ENCODE measurements at regions not wholly inside any gene's neighbourhood (a gene's known extent, or its start where the extent isn't known, plus 50 kb on each side); places are given as distances from the start of the nearest gene placed in this dataset.

DNA sequence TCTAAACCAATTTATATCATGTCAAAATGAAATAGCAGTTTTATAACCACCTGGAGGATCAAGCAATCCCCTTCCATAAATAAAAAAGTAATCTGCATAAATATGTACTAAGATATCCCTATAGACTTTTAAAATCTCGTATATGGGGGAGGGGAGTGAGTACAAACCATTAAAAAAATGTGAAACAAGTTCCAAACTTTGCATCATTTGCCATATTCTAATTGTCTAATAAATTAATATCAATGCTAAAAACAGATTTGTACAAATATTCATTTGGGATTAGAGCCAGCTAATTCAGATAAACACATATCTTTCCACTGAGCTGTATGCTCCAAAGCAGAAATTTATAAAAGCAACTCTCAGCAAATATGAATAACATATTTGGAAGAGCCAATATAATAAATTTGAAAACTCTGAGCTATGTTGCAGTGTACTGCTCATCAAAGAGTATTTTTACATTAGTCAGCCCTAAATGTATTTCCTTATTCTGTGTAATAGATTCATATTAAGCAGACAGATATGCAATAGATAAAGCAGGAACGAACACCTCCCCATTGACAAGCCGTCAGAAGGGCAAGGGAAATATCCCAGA is 970.2 kb downstream of the EFNB2 start:
- H3K36me3 ChIP-seq (ENCODE audit: control insufficient read depth, low read depth, low read length), result no peaks in the 10 kb centered on the region
- no peaks in the 10 kb centered on the region for H3K4me1 ChIP-seq (ENCODE audit: control insufficient read depth, low read depth, low read length)
- H3K4me3 ChIP-seq (ENCODE audit: low read length), result no peak overlapping the region
- H3K9me3 ChIP-seq (ENCODE audit: control insufficient read depth, low read depth, low read length), result no peaks in the 10 kb centered on the region
- H3K27me3 ChIP-seq (ENCODE audit: control insufficient read depth, insufficient read depth, low read length), result no peaks in the 10 kb centered on the region
- no peak overlapping the region for H3K9ac ChIP-seq (ENCODE audit: low read length)
- no peak overlapping the region for H3K27ac ChIP-seq (ENCODE audit: low read length)

DNA sequence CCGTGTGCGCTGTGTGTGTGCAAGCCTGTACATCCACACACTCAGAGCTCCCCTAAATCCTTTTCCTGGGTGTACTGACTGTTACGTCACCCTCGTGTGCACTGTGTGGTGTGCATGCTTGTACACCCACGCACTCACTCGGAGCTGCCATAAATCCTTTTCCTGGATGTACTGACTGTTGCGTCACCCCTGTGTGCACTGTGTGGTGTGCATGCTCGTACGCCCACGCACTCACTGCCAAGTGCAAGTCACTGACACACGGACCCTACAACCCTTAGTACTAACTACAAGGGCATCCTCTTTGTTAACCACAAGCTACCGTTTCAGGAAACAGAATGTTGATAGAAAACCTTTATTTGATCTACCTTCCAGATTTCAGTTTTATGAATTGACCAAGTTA is 983.4 kb downstream of the EFNB2 start:
- no peaks in the 10 kb centered on the region for H3K9me3 ChIP-seq (ENCODE audit: control insufficient read depth, low read depth, low read length)
- H3K27me3 ChIP-seq (ENCODE audit: control insufficient read depth, insufficient read depth, low read length), result no peaks in the 10 kb centered on the region
- no peak overlapping the region for H3K4me3 ChIP-seq (ENCODE audit: low read length)
- no peak overlapping the region for H3K9ac ChIP-seq (ENCODE audit: low read length)
- no peaks in the 10 kb centered on the region for H3K4me1 ChIP-seq (ENCODE audit: control insufficient read depth, low read depth, low read length)
- H3K36me3 ChIP-seq (ENCODE audit: control insufficient read depth, low read depth, low read length), result no peaks in the 10 kb centered on the region
- H3K27ac ChIP-seq (ENCODE audit: low read length), result no peak overlapping the region

DNA sequence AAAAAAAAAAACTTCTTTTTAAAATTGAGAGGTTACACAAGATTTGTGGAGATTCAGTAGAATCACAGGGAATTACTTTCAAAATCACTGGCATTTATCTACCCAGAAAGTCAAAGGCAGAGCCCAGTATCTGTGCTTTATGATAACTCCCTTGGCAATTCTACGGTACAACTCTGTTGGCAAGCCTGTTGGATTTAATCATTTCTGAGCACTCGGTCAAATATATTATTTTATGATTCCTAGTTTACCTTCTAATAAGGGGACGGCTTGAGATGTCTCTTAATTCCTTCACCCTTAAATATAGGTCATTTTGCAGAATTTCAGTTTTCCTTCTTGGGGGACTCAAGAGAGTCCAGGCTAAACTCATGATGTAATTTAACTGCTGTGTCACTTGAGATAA is 987.6 kb downstream of the EFNB2 start:
- H3K27ac ChIP-seq (ENCODE audit: low read length), result no peak overlapping the region
- H3K9me3 ChIP-seq (ENCODE audit: control insufficient read depth, low read depth, low read length), result no peaks in the 10 kb centered on the region
- no peaks in the 10 kb centered on the region for H3K36me3 ChIP-seq (ENCODE audit: control insufficient read depth, low read depth, low read length)
- H3K4me3 ChIP-seq (ENCODE audit: low read length), result no peak overlapping the region
- H3K27me3 ChIP-seq (ENCODE audit: control insufficient read depth, insufficient read depth, low read length), result no peaks in the 10 kb centered on the region
- no peak overlapping the region for H3K9ac ChIP-seq (ENCODE audit: low read length)
- H3K4me1 ChIP-seq (ENCODE audit: control insufficient read depth, low read depth, low read length), result no peaks in the 10 kb centered on the region

- Histone ChIP-seq H3K9me3 (ENCODE audit: control insufficient read depth, low read depth, low read length) (no peaks in the 10 kb centered on the region), H3K4me1 (ENCODE audit: control insufficient read depth, low read depth, low read length) (no peaks in the 10 kb centered on the region), H3K4me3 (ENCODE audit: low read length) (no peak overlapping the region), H3K27me3 (ENCODE audit: control insufficient read depth, insufficient read depth, low read length) (no peaks in the 10 kb centered on the region), H3K36me3 (ENCODE audit: control insufficient read depth, low read depth, low read length) (no peaks in the 10 kb centered on the region), H3K9ac (ENCODE audit: low read length) (no peak overlapping the region), H3K27ac (ENCODE audit: low read length) (no peak overlapping the region)
Measured at GRCh38 chr13:105545811-105546210, 989.7 kb downstream of the EFNB2 start.

- H3K9ac ChIP-seq (ENCODE audit: low read length), result no peak overlapping the region
- no peak overlapping the region for H3K27ac ChIP-seq (ENCODE audit: low read length)
- no peaks in the 10 kb centered on the region for H3K36me3 ChIP-seq (ENCODE audit: control insufficient read depth, low read depth, low read length)
- H3K4me3 ChIP-seq (ENCODE audit: low read length), result no peak overlapping the region
- no peaks in the 10 kb centered on the region for H3K4me1 ChIP-seq (ENCODE audit: control insufficient read depth, low read depth, low read length)
- no peaks in the 10 kb centered on the region for H3K9me3 ChIP-seq (ENCODE audit: control insufficient read depth, low read depth, low read length)
- no peaks in the 10 kb centered on the region for H3K27me3 ChIP-seq (ENCODE audit: control insufficient read depth, insufficient read depth, low read length)
Measured at GRCh38 chr13:105543742-105544141, 991.7 kb downstream of the EFNB2 start.

DNA sequence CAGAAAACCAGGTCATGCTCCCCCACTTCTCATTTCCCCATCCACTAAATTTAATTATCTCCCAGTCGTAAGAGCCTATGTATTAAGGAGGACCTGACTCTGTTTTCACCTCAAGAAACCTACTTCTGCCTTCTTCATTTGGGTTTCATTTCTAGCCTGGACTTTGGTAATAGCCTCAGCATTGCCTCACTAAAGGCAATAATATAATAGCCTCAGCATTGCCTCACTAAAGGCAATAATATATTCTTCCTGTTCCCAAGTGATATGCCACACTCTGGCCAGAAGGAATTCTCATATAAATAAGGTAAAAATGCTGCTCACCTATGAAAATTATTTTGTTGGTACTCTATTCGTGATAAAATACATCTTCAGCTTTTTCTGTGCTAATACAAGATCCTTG is 993.9 kb downstream of the EFNB2 start:
- H3K9me3 ChIP-seq (ENCODE audit: control insufficient read depth, low read depth, low read length), result no peaks in the 10 kb centered on the region
- no peaks in the 10 kb centered on the region for H3K27me3 ChIP-seq (ENCODE audit: control insufficient read depth, insufficient read depth, low read length)
- no peak overlapping the region for H3K27ac ChIP-seq (ENCODE audit: low read length)
- peaks cover 9% of the 10 kb centered on the region for H3K4me1 ChIP-seq (ENCODE audit: control insufficient read depth, low read depth, low read length)
- H3K9ac ChIP-seq (ENCODE audit: low read length), result no peak overlapping the region
- no peaks in the 10 kb centered on the region for H3K36me3 ChIP-seq (ENCODE audit: control insufficient read depth, low read depth, low read length)
- H3K4me3 ChIP-seq (ENCODE audit: low read length), result no peak overlapping the region

DNA sequence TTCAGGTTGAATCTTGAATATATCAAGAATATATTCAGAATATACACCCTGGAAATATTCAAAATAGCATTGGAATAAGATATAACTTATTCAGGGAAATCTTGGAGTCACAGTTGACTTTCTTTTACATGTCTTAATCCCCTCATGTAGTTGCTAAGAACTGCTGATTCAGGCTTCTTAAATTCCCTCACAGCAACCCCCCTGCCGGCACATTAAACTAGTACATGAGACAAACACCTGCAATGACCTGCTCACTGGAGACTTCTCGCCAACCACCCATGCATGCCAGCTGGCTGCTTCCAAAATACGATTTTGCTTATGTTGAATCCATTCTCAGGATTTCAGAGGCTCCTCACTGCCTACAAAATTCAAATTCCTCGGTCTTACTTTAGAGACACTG is 997.1 kb downstream of the EFNB2 start:
- Histone ChIP-seq H3K4me1 (ENCODE audit: control insufficient read depth, low read depth, low read length) (peaks cover 9% of the 10 kb centered on the region), H3K9ac (ENCODE audit: low read length) (no peak overlapping the region), H3K27me3 (ENCODE audit: control insufficient read depth, insufficient read depth, low read length) (no peaks in the 10 kb centered on the region), H3K36me3 (ENCODE audit: control insufficient read depth, low read depth, low read length) (no peaks in the 10 kb centered on the region), H3K4me3 (ENCODE audit: low read length) (no peak overlapping the region), H3K9me3 (ENCODE audit: control insufficient read depth, low read depth, low read length) (no peaks in the 10 kb centered on the region), H3K27ac (ENCODE audit: low read length) (no peak overlapping the region)

- Histone ChIP-seq H3K9ac (ENCODE audit: low read length) (no peak overlapping the region), H3K27ac (ENCODE audit: low read length) (no peak overlapping the region), H3K4me3 (ENCODE audit: low read length) (no peak overlapping the region), H3K36me3 (ENCODE audit: control insufficient read depth, low read depth, low read length) (no peaks in the 10 kb centered on the region), H3K27me3 (ENCODE audit: control insufficient read depth, insufficient read depth, low read length) (no peaks in the 10 kb centered on the region), H3K4me1 (ENCODE audit: control insufficient read depth, low read depth, low read length) (peaks cover 9% of the 10 kb centered on the region), H3K9me3 (ENCODE audit: control insufficient read depth, low read depth, low read length) (no peaks in the 10 kb centered on the region)
Measured at GRCh38 chr13:105537113-105537512, 998.3 kb downstream of the EFNB2 start.

GRCh38 chr13:105530468-105530867 is 1005.0 kb downstream of the EFNB2 start:
- Histone ChIP-seq H3K27ac (ENCODE audit: low read length) (no peak overlapping the region), H3K27me3 (ENCODE audit: control insufficient read depth, insufficient read depth, low read length) (no peaks in the 10 kb centered on the region), H3K4me3 (ENCODE audit: low read length) (no peak overlapping the region), H3K4me1 (ENCODE audit: control insufficient read depth, low read depth, low read length) (no peaks in the 10 kb centered on the region), H3K36me3 (ENCODE audit: control insufficient read depth, low read depth, low read length) (no peaks in the 10 kb centered on the region), H3K9ac (ENCODE audit: low read length) (no peak overlapping the region), H3K9me3 (ENCODE audit: control insufficient read depth, low read depth, low read length) (no peaks in the 10 kb centered on the region)

DNA sequence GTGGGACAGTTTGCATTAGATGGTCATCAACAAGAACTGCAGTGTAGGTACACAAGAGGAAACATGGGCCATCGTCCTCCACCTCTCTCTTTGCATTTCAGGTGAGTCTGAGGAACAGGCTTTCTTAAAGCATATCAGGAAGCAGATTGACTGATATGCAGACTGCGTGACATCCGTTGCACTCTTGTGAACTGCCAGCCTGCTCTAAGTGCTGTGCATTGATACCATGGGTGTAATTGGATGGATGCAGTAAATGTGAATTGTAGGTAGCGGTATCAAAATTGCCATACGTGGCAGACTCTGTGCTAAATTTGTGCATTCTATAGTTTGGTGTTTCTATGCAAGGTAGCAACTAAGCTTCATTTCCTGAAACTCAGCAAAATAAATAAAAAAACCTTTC is 1008.3 kb downstream of the EFNB2 start:
- Histone ChIP-seq H3K4me3 (ENCODE audit: low read length) (no peak overlapping the region), H3K4me1 (ENCODE audit: control insufficient read depth, low read depth, low read length) (no peaks in the 10 kb centered on the region), H3K27me3 (ENCODE audit: control insufficient read depth, insufficient read depth, low read length) (no peaks in the 10 kb centered on the region), H3K9me3 (ENCODE audit: control insufficient read depth, low read depth, low read length) (no peaks in the 10 kb centered on the region), H3K36me3 (ENCODE audit: control insufficient read depth, low read depth, low read length) (no peaks in the 10 kb centered on the region), H3K9ac (ENCODE audit: low read length) (no peak overlapping the region), H3K27ac (ENCODE audit: low read length) (no peak overlapping the region)

GRCh38 chr13:105519771-105520170 is 1015.7 kb downstream of the EFNB2 start:
- no peaks in the 10 kb centered on the region for H3K36me3 ChIP-seq (ENCODE audit: control insufficient read depth, low read depth, low read length)
- H3K27me3 ChIP-seq (ENCODE audit: control insufficient read depth, insufficient read depth, low read length), result no peaks in the 10 kb centered on the region
- peaks cover 3% of the 10 kb centered on the region for H3K4me1 ChIP-seq (ENCODE audit: control insufficient read depth, low read depth, low read length)
- H3K27ac ChIP-seq (ENCODE audit: low read length), result no peak overlapping the region
- H3K9me3 ChIP-seq (ENCODE audit: control insufficient read depth, low read depth, low read length), result no peaks in the 10 kb centered on the region
- H3K9ac ChIP-seq (ENCODE audit: low read length), result no peak overlapping the region
- no peak overlapping the region for H3K4me3 ChIP-seq (ENCODE audit: low read length)

DNA sequence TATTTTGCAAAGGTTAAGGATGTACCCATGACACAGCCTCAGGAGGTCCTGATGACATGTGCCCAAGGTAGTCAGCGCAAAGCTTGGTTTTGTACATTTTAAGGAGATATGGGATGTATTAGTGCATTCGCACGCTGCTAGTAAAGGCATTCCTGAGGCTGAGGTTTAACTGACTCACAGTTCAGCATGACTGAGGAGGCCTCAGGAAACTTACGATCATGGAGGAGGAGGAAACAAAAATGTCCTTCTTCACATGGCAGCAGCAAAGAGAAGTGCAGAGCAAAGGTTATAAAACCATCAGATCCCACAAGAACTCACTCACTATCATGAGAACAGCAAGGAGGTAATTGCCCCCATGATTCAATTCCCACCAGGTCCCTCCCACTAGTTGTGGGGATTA is 1017.4 kb downstream of the EFNB2 start:
- Histone ChIP-seq H3K36me3 (ENCODE audit: control insufficient read depth, low read depth, low read length) (no peaks in the 10 kb centered on the region), H3K4me1 (ENCODE audit: control insufficient read depth, low read depth, low read length) (peaks cover 3% of the 10 kb centered on the region), H3K9me3 (ENCODE audit: control insufficient read depth, low read depth, low read length) (no peaks in the 10 kb centered on the region), H3K9ac (ENCODE audit: low read length) (no peak overlapping the region), H3K27me3 (ENCODE audit: control insufficient read depth, insufficient read depth, low read length) (no peaks in the 10 kb centered on the region), H3K27ac (ENCODE audit: low read length) (no peak overlapping the region), H3K4me3 (ENCODE audit: low read length) (no peak overlapping the region)
